Neural cell (in vitro differentiated cells): ENCODE measurements at regions not wholly inside any gene's neighbourhood (a gene's known extent, or its start where the extent isn't known, plus 50 kb on each side); places are given as distances from the start of the nearest gene placed in this dataset.

Experiments used
- CTCF ChIP-seq: fragments of 450-650 bp; IDR thresholded peaks from 2 replicates; pipeline ENCODE4 v1.5.1; 2014; ENCODE audit warnings: antibody characterized with exemption, mild to moderate bottlenecking, moderate library complexity; ENCODE audit not compliant: poor library complexity, severe bottlenecking
- EP300 ChIP-seq: fragments of 450-650 bp; conservative IDR thresholded peaks from 2 replicates; pipeline ENCODE4 v1.6.1; 2014; ENCODE audit warnings: antibody characterized with exemption, mild to moderate bottlenecking, moderate library complexity; ENCODE audit not compliant: poor library complexity, severe bottlenecking
- EZH2 ChIP-seq: fragments of 200-600, 300-800 bp; shearing (Covaris generic), sonication (generic); IDR thresholded peaks from 2 replicates; pipeline ENCODE4 v1.6.1; 2014; ENCODE audit warnings: antibody characterized with exemption, low read length, borderline replicate concordance, mild to moderate bottlenecking; ENCODE audit not compliant: insufficient read depth, poor library complexity, severe bottlenecking
- POLR2AphosphoS5 ChIP-seq: IDR thresholded peaks from 2 replicates; pipeline ENCODE4 v1.6.1; 2012
- RAD21 ChIP-seq: fragments of 450-650 bp; conservative IDR thresholded peaks from 2 replicates; pipeline ENCODE4 v1.6.1; 2014; ENCODE audit warnings: antibody characterized with exemption, mild to moderate bottlenecking, moderate library complexity
- SMC3 ChIP-seq: fragments of 450-650 bp; conservative IDR thresholded peaks from 2 replicates; pipeline ENCODE4 v1.6.1; 2014; ENCODE audit warnings: antibody characterized with exemption, mild to moderate bottlenecking, moderate library complexity; ENCODE audit not compliant: poor library complexity
- TAF1 ChIP-seq: IDR thresholded peaks from 2 replicates; pipeline ENCODE4 v1.6.1; 2012; ENCODE audit warnings: low read depth
- TF ChIP-seq, protein P1 (sequence below): IDR thresholded peaks from 2 replicates; pipeline ENCODE4 v1.6.1; 2012; ENCODE audit warnings: borderline replicate concordance

- TF ChIP-seq CTCF, result no peak
- TF ChIP-seq EP300, result no peak
- no peak for TF ChIP-seq EZH2
- TF ChIP-seq SMC3, result no peak
- no peak for TF ChIP-seq POLR2AphosphoS5
- no peak for TF ChIP-seq TAF1
- TF ChIP-seq, protein P1, sequence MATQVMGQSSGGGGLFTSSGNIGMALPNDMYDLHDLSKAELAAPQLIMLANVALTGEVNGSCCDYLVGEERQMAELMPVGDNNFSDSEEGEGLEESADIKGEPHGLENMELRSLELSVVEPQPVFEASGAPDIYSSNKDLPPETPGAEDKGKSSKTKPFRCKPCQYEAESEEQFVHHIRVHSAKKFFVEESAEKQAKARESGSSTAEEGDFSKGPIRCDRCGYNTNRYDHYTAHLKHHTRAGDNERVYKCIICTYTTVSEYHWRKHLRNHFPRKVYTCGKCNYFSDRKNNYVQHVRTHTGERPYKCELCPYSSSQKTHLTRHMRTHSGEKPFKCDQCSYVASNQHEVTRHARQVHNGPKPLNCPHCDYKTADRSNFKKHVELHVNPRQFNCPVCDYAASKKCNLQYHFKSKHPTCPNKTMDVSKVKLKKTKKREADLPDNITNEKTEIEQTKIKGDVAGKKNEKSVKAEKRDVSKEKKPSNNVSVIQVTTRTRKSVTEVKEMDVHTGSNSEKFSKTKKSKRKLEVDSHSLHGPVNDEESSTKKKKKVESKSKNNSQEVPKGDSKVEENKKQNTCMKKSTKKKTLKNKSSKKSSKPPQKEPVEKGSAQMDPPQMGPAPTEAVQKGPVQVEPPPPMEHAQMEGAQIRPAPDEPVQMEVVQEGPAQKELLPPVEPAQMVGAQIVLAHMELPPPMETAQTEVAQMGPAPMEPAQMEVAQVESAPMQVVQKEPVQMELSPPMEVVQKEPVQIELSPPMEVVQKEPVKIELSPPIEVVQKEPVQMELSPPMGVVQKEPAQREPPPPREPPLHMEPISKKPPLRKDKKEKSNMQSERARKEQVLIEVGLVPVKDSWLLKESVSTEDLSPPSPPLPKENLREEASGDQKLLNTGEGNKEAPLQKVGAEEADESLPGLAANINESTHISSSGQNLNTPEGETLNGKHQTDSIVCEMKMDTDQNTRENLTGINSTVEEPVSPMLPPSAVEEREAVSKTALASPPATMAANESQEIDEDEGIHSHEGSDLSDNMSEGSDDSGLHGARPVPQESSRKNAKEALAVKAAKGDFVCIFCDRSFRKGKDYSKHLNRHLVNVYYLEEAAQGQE, result no peak
- TF ChIP-seq RAD21, result no peak
Measured at GRCh38 chr4:65096630-65097029, 573.7 kb downstream of the EPHA5 start.
